ENCODE measurements at regions not wholly inside any gene's neighbourhood (a gene's known extent, or its start where the extent isn't known, plus 50 kb on each side); places are given as distances from the start of the nearest gene placed in this dataset.

GRCh38 chr9:95679874-95680273, 163.1 kb upstream of the PTCH1 start:
- Histone ChIP-seq H3K36me3 (ENCODE audit: insufficient read depth, low read length) (no peaks in the 10 kb centered on the region), H3K4me3 (ENCODE audit: low read length) (no peak overlapping the region), H3K27ac (ENCODE audit: low read depth in 1 of 2, low read length in 2 of 2) (no peak overlapping the region), H3K27me3 (ENCODE audit: control insufficient read depth in 1 of 2, insufficient read depth in 2 of 2, low read length in 2 of 2) (no peaks in the 10 kb centered on the region), H3K9me3 (ENCODE audit: control insufficient read depth in 1 of 2, insufficient read depth in 1 of 2, low read length in 2 of 2) (peaks cover 0 to 17% of the 10 kb centered on the region in 2 experiments), H3K4me1 (ENCODE audit: insufficient read depth, low read length) (peaks cover 11% of the 10 kb centered on the region)
- ChIA-PET CTCF (no interaction called here), POLR2A (no interaction called here)
- no peak for TF ChIP-seq CTCF (IDR thresholded peaks at IDR 0.05)
- Mint-ChIP-seq H3K36me3 (ENCODE audit: low read depth) (no peaks in the 10 kb centered on the region), H3K27me3 (peaks cover 4% of the 10 kb centered on the region), H3K27ac (no peak overlapping the region), H3K4me1 (ENCODE audit: low read depth) (peaks cover 14% of the 10 kb centered on the region), H3K4me3 (no peak overlapping the region), H3K9me3 (no peaks in the 10 kb centered on the region)
- ATAC-seq (ENCODE audit: poor library complexity) (no peak), DNase-seq (no peak)
- intact Hi-C loops (cut with DNase I, micrococcal nuclease), result no loop called here

- Histone ChIP-seq H3K4me1 (ENCODE audit: insufficient read depth, low read length) (peaks cover 11% of the 10 kb centered on the region), H3K27ac (ENCODE audit: low read depth in 1 of 2, low read length in 2 of 2) (no peak overlapping the region), H3K36me3 (ENCODE audit: insufficient read depth, low read length) (no peaks in the 10 kb centered on the region), H3K27me3 (ENCODE audit: control insufficient read depth in 1 of 2, insufficient read depth in 2 of 2, low read length in 2 of 2) (peaks cover 0 to 2% of the 10 kb centered on the region in 2 experiments), H3K9me3 (ENCODE audit: control insufficient read depth in 1 of 2, insufficient read depth in 1 of 2, low read length in 2 of 2) (peaks cover 0 to 17% of the 10 kb centered on the region in 2 experiments), H3K4me3 (ENCODE audit: low read length) (no peak overlapping the region)
- POLR2A ChIA-PET, result no interaction called here
- DNase-seq, result no peak
- peaks cover 4% of the 10 kb centered on the region for H3K27me3 Mint-ChIP-seq
- ATAC-seq (ENCODE audit: poor library complexity), result no peak
- intact Hi-C loops (cut with DNase I, micrococcal nuclease), result no loop called here
- no peaks in the 10 kb centered on the region for H3K9me3 Mint-ChIP-seq
- CTCF ChIA-PET, result no interaction called here
- no peaks in the 10 kb centered on the region for H3K36me3 Mint-ChIP-seq (ENCODE audit: low read depth)
- no peak overlapping the region for H3K27ac Mint-ChIP-seq
- peaks cover 14% of the 10 kb centered on the region for H3K4me1 Mint-ChIP-seq (ENCODE audit: low read depth)
- no peak overlapping the region for H3K4me3 Mint-ChIP-seq
- no peak for TF ChIP-seq CTCF (IDR thresholded peaks at IDR 0.05)
Measured at GRCh38 chr9:95678759-95679158, 162.0 kb upstream of the PTCH1 start.

GRCh38 chr9:95670122-95670521, 153.4 kb upstream of the PTCH1 start:
- peaks cover 7% of the 10 kb centered on the region for H3K27me3 Mint-ChIP-seq
- no peak overlapping the region for H3K27ac ChIP-seq (ENCODE audit: low read depth in 1 of 2, low read length in 2 of 2)
- no peaks in the 10 kb centered on the region for H3K4me1 ChIP-seq (ENCODE audit: insufficient read depth, low read length)
- intact Hi-C loops (cut with DNase I, micrococcal nuclease), result no loop called here
- H3K27ac Mint-ChIP-seq, result no peak overlapping the region
- H3K4me3 ChIP-seq (ENCODE audit: low read length), result no peak overlapping the region
- no peak for ATAC-seq (ENCODE audit: poor library complexity)
- DNase-seq, result no peak
- H3K4me3 Mint-ChIP-seq, result no peak overlapping the region
- no peaks in the 10 kb centered on the region for H3K9me3 ChIP-seq (ENCODE audit: control insufficient read depth in 1 of 2, insufficient read depth in 1 of 2, low read length in 2 of 2)
- peaks cover 0 to 2% of the 10 kb centered on the region in 2 experiments for H3K27me3 ChIP-seq (ENCODE audit: control insufficient read depth in 1 of 2, insufficient read depth in 2 of 2, low read length in 2 of 2)
- no peaks in the 10 kb centered on the region for H3K4me1 Mint-ChIP-seq (ENCODE audit: low read depth)
- no peaks in the 10 kb centered on the region for H3K36me3 ChIP-seq (ENCODE audit: insufficient read depth, low read length)
- no peaks in the 10 kb centered on the region for H3K9me3 Mint-ChIP-seq
- CTCF ChIA-PET, result no interaction called here
- no peaks in the 10 kb centered on the region for H3K36me3 Mint-ChIP-seq (ENCODE audit: low read depth)
- POLR2A ChIA-PET, result no interaction called here
- TF ChIP-seq CTCF (IDR thresholded peaks at IDR 0.05), result no peak
